AG09309 (cell line): ENCODE measurements at regions not wholly inside any gene's neighbourhood (a gene's known extent, or its start where the extent isn't known, plus 50 kb on each side); places are given as distances from the start of the nearest gene placed in this dataset.

ENCODE experiments used
- DNase-seq: peaks from one replicate; pipeline ENCODE4 v3.0.0-alpha.2; 2010; ENCODE audit warnings: low read depth
- H3K4me3 ChIP-seq: 2 replicates; pipeline ENCODE4 v1.5.1; 2011; ENCODE audit warnings: mild to moderate bottlenecking, low read depth, low read length, moderate library complexity; ENCODE audit not compliant: control insufficient read depth
- TF ChIP-seq, protein P1 (sequence below): IDR thresholded peaks from 2 replicates; pipeline ENCODE4 v1.5.1; 2011; ENCODE audit warnings: mild to moderate bottlenecking, low read depth, low read length, inconsistent platforms; ENCODE audit not compliant: insufficient read depth, control insufficient read depth; ENCODE audit errors: missing control alignments

DNA sequence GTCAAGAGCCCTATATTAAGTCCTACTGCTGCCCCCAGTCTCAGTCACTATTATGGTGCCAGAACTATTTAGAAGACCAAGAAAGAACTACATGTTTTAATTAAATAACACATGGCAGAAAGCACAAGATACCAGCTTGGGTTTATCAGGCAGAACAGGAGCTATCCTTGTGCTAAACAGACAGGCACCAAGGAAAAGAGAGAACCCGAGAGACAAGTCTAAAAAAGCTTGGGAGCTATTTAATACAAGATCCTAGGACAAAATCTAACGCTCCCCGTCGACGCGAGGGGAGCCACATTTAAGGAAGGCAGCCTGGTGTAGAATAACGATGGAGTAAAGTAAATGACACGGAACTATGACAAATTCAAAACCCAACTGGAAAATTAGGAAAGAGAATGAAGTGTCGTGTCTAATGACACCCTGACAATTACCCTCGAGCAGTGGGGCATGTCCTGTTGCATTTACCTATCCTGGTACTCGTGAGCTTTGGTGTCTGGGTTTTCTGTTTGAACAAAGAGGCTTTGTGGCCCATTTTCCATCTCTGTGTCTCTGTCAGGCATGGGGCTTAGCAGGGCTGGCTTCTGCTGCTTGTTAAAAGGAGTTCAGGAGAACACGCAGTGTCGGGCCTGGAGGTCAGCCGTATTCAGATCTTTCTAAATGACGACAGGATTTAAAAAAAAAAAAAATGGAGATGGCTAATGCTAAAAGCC lies 140.6 kb downstream of the ETNK1 start:
- DNase-seq, result no peak
- TF ChIP-seq, protein P1, sequence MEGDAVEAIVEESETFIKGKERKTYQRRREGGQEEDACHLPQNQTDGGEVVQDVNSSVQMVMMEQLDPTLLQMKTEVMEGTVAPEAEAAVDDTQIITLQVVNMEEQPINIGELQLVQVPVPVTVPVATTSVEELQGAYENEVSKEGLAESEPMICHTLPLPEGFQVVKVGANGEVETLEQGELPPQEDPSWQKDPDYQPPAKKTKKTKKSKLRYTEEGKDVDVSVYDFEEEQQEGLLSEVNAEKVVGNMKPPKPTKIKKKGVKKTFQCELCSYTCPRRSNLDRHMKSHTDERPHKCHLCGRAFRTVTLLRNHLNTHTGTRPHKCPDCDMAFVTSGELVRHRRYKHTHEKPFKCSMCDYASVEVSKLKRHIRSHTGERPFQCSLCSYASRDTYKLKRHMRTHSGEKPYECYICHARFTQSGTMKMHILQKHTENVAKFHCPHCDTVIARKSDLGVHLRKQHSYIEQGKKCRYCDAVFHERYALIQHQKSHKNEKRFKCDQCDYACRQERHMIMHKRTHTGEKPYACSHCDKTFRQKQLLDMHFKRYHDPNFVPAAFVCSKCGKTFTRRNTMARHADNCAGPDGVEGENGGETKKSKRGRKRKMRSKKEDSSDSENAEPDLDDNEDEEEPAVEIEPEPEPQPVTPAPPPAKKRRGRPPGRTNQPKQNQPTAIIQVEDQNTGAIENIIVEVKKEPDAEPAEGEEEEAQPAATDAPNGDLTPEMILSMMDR, result no peak
- H3K4me3 ChIP-seq, result no peak overlapping the region

DNA sequence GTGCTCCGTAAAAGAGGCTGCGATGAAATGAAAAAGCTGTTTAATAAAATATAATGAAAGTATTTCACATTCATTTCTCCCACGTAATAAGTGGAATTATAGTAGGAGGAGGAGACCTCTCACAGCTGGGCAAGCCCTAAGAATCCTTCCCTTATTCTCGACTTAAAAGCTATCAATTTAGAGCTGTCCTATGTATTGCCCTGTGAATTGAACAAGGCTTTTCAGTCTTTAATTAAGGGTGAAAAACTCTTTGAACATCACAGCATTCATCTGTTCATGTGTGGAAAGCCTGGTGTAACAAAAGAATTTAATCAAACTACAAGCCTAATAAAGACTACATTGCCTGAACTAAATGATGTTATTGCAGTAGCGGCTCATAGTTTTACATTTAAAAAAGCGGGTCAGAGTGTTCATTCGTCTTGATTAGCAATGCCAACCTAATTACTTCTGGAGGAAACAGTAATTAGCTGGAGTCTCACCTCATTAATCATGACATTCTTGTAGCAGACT lies 142.0 kb downstream of the ETNK1 start:
- DNase-seq, result no peak
- TF ChIP-seq, protein P1, result no peak
- no peak overlapping the region for H3K4me3 ChIP-seq

DNA sequence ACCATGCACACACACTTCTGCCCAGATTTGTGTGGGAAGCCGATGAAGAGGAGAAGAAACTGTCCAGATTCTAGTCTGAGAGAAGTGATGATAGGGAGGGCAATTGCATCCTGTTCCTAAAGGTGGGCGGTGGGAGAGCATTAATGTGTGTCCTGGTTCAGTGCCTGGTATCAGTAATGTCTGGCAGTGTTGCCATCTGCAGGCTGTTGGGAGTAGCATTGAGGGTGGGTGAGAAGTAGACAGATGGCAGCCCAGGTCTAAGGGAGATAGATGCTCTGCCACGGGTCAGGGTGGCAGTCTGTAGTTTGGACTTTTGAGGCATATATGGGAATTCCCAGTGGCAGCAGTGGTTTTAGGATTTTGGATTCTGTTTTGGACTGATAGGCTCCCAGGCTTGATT lies 156.4 kb downstream of the ETNK1 start:
- TF ChIP-seq, protein P1, result no peak
- no peak for DNase-seq

DNA sequence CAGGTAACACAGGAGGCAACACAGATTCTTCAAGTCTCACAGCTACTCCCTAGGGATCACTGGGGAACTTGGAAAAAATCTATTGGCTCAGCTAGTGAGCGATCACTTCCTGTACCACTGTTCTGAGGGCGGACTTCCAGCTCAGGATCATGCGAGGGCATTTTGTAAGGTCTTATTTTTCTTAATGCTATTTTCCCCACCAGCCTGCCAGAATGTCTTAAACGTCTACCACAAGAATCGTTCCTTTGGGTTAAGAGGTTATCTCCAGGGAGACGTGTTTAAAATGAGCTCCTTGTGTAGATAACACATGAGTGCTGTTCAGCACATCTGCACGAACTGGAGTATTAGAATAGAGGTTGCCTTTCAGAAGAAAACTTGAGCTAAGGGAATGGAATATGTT lies 162.6 kb downstream of the ETNK1 start:
- DNase-seq, result no peak
- no peak overlapping the region for H3K4me3 ChIP-seq
- TF ChIP-seq, protein P1, result no peak

More for the DNA sequence above, 156.4 kb downstream of the ETNK1 start:
- no peak overlapping the region for H3K4me3 ChIP-seq

DNA sequence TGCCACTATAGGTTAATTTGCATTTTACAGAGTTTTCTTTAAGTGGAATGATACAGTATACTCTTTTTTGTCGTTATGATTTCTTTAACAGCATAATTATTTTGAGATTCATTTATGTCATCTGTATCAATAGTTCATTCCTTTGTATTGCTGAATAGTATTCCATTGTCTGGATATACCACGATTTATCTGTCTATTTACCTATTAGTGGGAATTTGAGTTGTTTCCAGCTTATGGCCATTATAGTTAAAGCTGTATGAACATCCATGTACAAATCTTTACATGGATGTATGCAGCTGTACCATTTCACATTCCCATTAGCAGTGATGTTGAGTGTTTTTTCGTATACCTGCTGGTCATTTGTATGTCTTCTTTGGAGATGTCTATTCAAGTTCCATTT lies 163.9 kb downstream of the ETNK1 start:
- no peak overlapping the region for H3K4me3 ChIP-seq
- no peak for DNase-seq
- TF ChIP-seq, protein P1, result no peak

DNA sequence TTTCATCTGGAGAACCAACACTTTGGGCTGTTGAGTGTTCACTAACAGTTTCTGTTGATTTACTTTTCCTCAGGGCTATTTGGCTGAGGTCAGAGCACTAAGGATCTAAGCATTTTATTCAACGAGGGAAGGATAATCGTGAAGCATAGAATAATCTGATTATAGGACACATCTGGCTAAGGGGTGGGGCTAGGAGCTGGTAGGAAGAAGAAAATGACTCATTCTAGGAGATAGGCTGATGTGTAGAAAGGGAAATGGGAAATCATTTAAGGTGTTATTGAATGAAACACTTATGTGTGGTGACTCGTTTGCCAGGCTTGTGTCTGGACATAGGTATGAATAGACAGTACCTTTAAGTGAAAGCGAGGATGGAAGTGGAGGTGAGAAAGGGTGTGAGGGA lies 167.2 kb downstream of the ETNK1 start:
- H3K4me3 ChIP-seq, result no peak overlapping the region
- TF ChIP-seq, protein P1, result no peak
- DNase-seq, result no peak

DNA sequence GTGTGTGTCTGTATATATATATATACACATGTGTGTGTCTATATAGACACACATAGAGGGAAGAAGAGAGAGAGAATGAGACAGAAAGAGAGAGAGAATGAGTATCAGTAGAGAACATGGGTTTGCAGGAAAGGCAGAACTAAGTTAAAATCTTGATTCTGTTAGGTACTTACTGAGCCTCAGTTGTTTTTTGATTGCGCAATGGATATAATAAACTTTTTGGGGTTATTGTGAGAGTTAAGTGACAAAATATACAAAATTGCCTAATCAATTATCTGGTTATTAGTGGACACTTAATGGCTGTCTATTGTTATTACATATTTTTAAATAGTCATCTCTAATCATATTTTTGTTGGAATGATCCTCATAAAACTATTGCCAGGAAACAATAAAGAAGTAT lies 169.0 kb downstream of the ETNK1 start:
- no peak overlapping the region for H3K4me3 ChIP-seq
- TF ChIP-seq, protein P1, result no peak
- no peak for DNase-seq
